ENCODE measurements at regions not wholly inside any gene's neighbourhood (a gene's known extent, or its start where the extent isn't known, plus 50 kb on each side); places are given as distances from the start of the nearest gene placed in this dataset.

- Histone ChIP-seq H3K4me3 (ENCODE audit: control extremely low read depth in 1 of 5, extremely low read depth in 1 of 5, insufficient read depth in 1 of 5, low read depth in 2 of 5, low read length in 4 of 5) (no peak overlapping the region), H3K27me3 (replicated peaks in 1 of 4; ENCODE audit: control extremely low read depth in 1 of 4, control insufficient read depth in 3 of 4, insufficient read depth in 4 of 4, low read length in 3 of 4) (no peaks in the 10 kb centered on the region), H3K9me3 (ENCODE audit: control extremely low read depth in 1 of 3, control insufficient read depth in 2 of 3, insufficient read depth in 1 of 3, low read length in 2 of 3) (peaks cover 0 to 3% (median 0%) of the 10 kb centered on the region in 3 donors), H3K27ac (ENCODE audit: low read length in 2 of 2) (no peak overlapping the region), H4K20me1 (ENCODE audit: control insufficient read depth, insufficient read depth, low read length, poor library complexity, severe bottlenecking) (no peaks in the 10 kb centered on the region), H3K36me3 (replicated peaks in 1 of 2; ENCODE audit: control extremely low read depth in 1 of 2, control insufficient read depth in 1 of 2, extremely low read depth in 1 of 2, insufficient read depth in 2 of 2, low read length in 1 of 2) (no peaks in the 10 kb centered on the region), H2AFZ (ENCODE audit: insufficient read depth, low read depth, low read length, poor library complexity, severe bottlenecking) (no peak overlapping the region), H3K79me2 (ENCODE audit: control insufficient read depth, insufficient read depth, low read length) (no peaks in the 10 kb centered on the region), H3K9ac (ENCODE audit: low read length) (no peak overlapping the region), H3K4me1 (ENCODE audit: control insufficient read depth in 2 of 2, insufficient read depth in 2 of 2, low read length in 2 of 2) (no peaks in the 10 kb centered on the region), H3K4me2 (replicated peaks; ENCODE audit: low read depth, low read length, poor library complexity, severe bottlenecking) (no peak overlapping the region)
- no peak for TF ChIP-seq CTCF (IDR thresholded peaks at IDR 0.05)
- no peak for TF ChIP-seq EZH2 (IDR thresholded peaks at IDR 0.05; ENCODE audit: borderline replicate concordance, insufficient read depth, low read depth, low read length, poor library complexity, severe bottlenecking)
- intact Hi-C loops (cut with micrococcal nuclease): no loop called here
- Mint-ChIP-seq H3K27ac (no peak overlapping the region), H3K4me3 (no peak overlapping the region), H3K9me3 (ENCODE audit: insufficient read depth) (no peaks in the 10 kb centered on the region), H3K4me1 (no peaks in the 10 kb centered on the region), H3K27me3 (peaks cover 17% of the 10 kb centered on the region)
- ChIA-PET CTCF (no interaction called here), POLR2A (no interaction called here)
- ATAC-seq (ENCODE audit: low read depth) (no peak), DNase-seq (no peak)
These were observed 342.0 kb downstream of the HRH4 start for GRCh38 chr18:24802456-24802855.

- Mint-ChIP-seq H3K27me3 (peaks cover 5% of the 10 kb centered on the region), H3K9me3 (ENCODE audit: insufficient read depth) (peaks cover 6% of the 10 kb centered on the region), H3K4me1 (no peaks in the 10 kb centered on the region), H3K4me3 (no peak overlapping the region), H3K27ac (no peak overlapping the region)
- H3K4me2 ChIP-seq (replicated peaks; ENCODE audit: low read depth, low read length, poor library complexity, severe bottlenecking): no peak overlapping the region
- H3K27ac ChIP-seq (ENCODE audit: low read length in 2 of 2): no peak overlapping the region
- H3K79me2 ChIP-seq (ENCODE audit: control insufficient read depth, insufficient read depth, low read length): no peaks in the 10 kb centered on the region
- WGBS (ENCODE audit: insufficient coverage): 95% methylated on average over 3 of the region's 5 CpGs
- H3K9me3 ChIP-seq (ENCODE audit: control extremely low read depth in 1 of 3, control insufficient read depth in 2 of 3, insufficient read depth in 1 of 3, low read length in 2 of 3): peaks cover 0 to 3% (median 0%) of the 10 kb centered on the region in 3 donors
- H3K4me1 ChIP-seq (ENCODE audit: control insufficient read depth in 2 of 2, insufficient read depth in 2 of 2, low read length in 2 of 2): no peaks in the 10 kb centered on the region
- no peak overlapping the region for H2AFZ ChIP-seq (ENCODE audit: insufficient read depth, low read depth, low read length, poor library complexity, severe bottlenecking)
- POLR2A ChIA-PET: no interaction called here
- CTCF ChIA-PET: no interaction called here
- ATAC-seq (ENCODE audit: low read depth) (no peak), DNase-seq (no peak)
- H3K4me3 ChIP-seq (ENCODE audit: control extremely low read depth in 1 of 5, extremely low read depth in 1 of 5, insufficient read depth in 1 of 5, low read depth in 2 of 5, low read length in 4 of 5): no peak overlapping the region
- H3K36me3 ChIP-seq (replicated peaks in 1 of 2; ENCODE audit: control extremely low read depth in 1 of 2, control insufficient read depth in 1 of 2, extremely low read depth in 1 of 2, insufficient read depth in 2 of 2, low read length in 1 of 2): no peaks in the 10 kb centered on the region
- no peak overlapping the region for H3K9ac ChIP-seq (ENCODE audit: low read length)
- no peaks in the 10 kb centered on the region for H3K27me3 ChIP-seq (replicated peaks in 1 of 4; ENCODE audit: control extremely low read depth in 1 of 4, control insufficient read depth in 3 of 4, insufficient read depth in 4 of 4, low read length in 3 of 4)
- H4K20me1 ChIP-seq (ENCODE audit: control insufficient read depth, insufficient read depth, low read length, poor library complexity, severe bottlenecking): no peaks in the 10 kb centered on the region
- no peak for TF ChIP-seq EZH2 (IDR thresholded peaks at IDR 0.05; ENCODE audit: borderline replicate concordance, insufficient read depth, low read depth, low read length, poor library complexity, severe bottlenecking)
- no peak for TF ChIP-seq CTCF (IDR thresholded peaks at IDR 0.05)
- intact Hi-C loops (cut with micrococcal nuclease): no loop called here
These were observed 344.7 kb downstream of the HRH4 start for GRCh38 chr18:24805156-24805555.

All from B cell (primary cell).